GM19324 (cell line): ENCODE measurements at regions not wholly inside any gene's neighbourhood (a gene's known extent, or its start where the extent isn't known, plus 50 kb on each side); places are given as distances from the start of the nearest gene placed in this dataset.
"Not testable (repeated sequence)": the region's sequence is repeated elsewhere in the genome, so short reads cannot be mapped to it uniquely, and the experiment has no call there.

Experiments
- ATAC-seq: cut with Tn5 transposase; IDR thresholded peaks from one replicate; pipeline ENCODE4 v1.9.1; 2021; ENCODE audit warnings: mild to moderate bottlenecking, moderate library complexity; ENCODE audit not compliant: unreplicated experiment, low FRiP score

DNA sequence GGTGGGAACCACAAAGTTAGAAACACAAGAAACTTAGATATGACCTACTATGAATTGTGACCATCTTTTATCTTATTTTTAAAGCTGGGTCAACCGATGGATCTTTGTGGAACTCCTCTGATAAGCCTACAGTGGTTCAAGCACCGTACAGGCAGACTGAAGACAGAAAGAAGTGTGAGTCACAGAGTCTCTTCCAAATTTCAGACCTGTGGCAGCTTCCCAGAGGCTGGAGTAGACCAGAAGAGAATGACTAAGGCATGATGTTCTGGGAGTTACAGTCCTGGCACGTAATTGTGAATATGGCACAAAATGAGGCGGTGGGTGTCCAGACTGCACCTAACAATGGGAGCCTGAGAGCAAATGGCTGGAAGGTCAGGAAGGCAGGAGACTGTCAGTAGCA, 70.0 kb downstream of the LMO4 start:
- no peak for ATAC-seq

DNA sequence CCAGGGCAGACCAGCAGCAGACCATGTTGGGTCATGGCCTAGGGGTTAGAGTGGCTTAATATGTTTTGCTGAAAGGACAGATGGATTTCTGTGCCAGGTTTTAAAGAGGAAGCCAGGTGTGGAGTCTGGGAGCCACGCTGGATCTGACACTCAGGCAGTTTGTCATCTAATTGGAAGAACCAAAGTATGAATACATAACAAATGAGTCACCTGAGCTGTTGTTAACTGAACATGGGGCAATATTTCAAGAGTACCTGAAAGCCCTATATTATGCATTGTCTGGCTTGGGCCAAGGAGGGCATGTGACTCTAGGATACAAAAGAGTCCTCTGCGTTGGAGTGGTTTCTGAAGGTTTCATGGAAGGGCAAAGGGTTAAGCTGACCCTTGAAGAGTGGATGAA, 70.6 kb downstream of the LMO4 start:
- no peak for ATAC-seq

DNA sequence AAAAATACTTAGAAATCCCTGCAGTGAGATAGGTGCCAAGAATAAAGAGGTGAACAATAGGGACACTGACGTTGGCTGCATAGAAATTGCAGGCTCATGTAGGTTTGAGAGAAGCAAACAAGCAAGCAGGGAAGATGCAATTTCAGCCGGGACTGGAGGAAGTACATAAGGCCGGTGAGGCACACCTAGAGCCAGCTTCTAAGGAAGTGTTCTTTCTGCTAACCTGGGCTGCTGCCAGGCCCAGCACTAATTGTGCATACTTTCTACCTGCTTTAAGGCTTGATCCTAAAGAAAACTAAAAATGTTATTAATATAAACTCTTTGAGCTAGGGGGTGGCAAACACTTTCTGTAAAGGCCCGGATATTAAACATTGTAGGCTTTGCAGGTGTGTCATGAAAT, 71.0 kb downstream of the LMO4 start:
- no peak for ATAC-seq

DNA sequence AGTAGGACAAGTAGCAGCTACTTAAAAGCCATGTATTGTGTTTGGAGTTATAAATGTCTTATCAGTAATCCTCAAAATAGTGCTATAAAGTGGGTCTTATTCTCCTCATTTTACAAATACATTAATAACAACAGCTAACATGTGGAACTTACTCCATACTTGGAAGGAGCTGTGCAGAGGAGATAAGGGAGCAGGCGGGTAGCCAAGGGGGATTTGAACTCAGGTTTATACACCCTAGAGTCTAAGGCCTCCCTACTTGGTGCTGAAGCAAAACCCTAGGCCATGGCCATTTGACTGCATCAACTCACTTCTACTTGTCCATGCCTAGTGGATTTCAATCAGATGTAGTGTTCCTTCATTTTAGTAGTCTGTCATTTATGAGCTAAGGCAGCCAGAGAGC, 72.1 kb downstream of the LMO4 start:
- ATAC-seq = no peak

DNA sequence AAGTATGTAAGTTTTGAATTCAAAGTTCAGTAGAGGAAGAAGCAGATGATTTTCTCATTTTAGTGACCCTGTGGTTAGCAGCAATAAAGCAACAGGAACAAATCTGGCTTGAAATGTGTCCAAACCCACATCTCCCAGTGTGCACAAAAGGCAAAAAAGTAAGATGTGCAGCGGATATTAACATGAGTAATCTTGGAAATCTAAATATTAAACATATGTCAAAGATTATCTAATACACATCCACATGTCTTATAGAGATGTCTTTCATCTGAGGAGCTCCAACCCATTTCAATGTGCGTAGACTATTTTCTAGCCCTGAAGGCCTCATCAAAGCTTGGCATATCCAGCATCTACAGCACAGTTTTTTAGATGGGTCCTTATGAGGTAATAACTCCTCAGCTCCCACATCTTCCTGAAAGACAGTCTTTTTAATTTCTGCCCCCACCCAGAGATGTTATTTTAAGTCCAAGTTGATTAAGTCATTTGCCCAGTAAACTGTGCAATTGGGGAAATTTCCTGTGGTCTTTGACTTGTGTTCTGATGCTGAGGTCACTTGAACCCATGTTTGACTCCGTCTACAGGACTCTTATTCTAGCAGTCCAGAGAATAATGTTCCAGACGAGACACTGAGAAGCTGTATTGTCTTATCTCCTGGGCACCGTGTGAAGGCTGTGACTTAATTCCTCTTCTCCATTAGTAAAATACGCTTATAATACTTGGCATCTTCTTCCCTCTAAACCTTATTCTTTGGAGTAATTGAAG, 73.7 kb downstream of the LMO4 start:
- no peak for ATAC-seq

DNA sequence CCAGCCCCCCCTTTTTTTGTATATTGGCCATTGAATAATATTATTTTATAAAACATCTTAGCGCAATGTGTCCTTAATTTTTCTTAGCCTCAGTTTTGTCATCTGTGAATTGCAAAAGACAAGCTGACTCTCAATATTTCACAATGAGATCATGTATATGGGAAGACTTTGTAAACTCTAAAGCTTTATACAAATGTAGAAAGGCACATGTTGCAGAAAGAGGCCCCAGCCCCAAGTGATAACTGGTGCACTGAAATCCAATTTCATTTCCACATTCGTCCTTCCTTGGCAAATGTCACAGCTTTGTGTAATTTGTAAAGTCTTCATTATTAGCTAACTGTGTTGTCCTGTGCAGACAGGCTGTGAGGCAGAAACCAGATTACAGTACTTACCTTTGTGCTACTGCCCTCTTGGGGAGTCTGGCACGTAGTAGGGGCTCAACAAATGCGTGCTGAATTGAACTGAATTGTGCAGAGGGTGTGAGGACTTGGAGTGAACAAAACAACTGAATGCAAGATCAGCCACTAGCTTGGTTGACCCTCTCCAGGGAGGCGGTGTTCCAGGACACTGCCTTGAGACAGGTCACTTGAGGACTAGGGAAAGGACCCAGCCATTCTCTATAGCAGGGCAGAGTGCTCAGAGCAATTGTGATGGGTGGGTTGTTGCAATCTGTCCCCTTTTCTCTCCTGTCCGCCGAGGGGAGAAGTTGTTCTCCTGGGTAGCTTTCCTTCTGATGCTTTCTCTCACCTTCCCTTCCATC, 74.6 kb downstream of the LMO4 start:
- no peak for ATAC-seq

DNA sequence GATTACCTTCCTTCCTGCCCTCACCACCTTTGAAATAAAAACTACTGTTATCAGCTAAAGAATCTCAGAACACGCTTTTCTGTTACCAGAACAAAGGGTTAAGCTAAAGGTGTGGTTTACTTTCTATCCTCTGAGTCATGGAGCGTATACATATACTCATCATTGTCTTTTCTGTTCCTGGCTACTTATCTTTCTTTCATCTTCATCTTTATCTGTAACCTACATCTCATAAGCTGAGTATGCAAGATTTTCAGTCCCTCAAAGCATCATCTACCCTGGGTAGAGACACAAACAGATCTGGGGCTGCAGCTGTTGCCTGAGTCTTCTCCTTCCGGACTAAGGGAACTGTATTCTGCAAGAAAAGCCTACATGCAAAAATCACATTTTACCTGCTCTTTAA, 75.6 kb downstream of the LMO4 start:
- ATAC-seq = no peak

DNA sequence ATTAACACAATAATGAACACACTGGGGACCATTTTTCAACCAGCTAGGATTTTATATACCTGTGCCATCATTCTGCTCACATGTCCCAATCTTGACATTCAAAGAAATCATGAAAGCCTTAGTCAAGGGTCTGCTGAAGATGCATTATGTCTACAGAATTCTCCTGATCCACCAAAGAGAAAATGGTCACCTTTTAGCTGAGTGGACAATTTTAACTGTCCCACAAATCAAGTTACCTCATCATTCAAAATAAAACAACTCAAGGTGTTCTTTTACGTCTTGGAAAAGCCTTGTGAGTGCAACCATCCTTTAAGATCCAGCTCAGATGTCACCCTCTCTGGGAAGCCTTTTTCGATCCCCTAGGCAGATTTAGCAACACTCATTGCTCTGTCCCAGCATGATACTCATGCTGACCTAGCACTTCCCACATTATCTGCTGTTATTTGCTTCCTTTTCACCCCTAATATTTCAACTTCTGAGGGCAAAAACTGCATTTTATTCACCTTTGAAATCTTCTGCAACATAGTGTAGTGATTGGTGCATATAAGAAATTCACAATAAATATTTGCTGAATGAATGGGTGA, 80.1 kb downstream of the LMO4 start:
- ATAC-seq = no peak

DNA sequence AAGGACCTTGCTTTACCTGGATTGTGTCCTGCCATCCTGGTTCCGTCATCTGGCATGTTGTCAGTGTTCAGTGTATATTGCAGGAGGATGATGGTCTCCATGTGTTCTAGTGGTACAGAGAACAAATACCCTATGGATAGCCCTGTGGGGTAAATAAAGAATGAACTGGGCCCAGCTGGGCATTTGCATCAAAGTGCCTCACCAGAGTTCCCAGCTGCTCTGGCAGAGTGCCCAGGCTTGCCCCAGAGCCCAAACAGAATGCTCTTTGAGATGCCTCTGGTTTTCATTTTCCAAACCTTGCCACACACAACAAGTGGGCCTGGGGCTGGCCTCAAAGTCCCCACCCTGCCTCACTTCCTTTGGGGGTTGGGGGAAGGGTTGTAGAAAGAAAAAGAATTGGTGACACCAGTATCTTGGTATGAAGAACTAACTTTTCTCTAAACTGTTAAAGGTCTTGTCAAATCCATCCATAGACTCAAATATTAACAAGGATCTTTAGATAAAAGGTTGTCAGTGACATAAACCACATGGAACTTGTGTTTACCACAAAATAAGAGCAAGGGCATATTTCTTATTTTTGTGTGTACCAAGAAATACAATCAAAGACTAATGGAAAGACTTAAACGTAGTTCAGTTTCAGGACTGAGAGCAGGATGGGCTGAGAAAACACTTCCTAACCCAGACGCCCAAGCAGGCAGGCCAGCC, 82.2 kb downstream of the LMO4 start:
- peak; percentile 78 for ATAC-seq

DNA sequence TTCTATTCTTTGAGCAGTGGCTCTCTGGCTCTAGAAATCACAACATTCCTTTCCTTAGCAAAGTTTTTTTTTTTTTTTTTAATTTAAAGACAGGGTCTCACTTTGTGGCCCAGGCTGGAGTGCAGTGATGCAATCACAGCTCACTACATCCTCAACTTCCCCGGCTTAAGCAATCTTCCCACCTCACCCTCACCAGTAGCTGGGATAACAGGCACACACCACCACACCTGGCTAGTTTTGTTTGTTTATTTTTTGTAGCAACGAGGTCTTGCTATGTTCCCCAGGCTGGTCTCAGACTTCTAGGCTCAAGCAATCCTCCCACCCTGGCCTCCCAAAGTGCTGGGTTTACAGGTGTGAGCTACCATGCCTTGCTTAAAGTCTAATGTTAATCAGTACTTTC, 85.2 kb downstream of the LMO4 start:
- ATAC-seq = not testable (repeated sequence)

DNA sequence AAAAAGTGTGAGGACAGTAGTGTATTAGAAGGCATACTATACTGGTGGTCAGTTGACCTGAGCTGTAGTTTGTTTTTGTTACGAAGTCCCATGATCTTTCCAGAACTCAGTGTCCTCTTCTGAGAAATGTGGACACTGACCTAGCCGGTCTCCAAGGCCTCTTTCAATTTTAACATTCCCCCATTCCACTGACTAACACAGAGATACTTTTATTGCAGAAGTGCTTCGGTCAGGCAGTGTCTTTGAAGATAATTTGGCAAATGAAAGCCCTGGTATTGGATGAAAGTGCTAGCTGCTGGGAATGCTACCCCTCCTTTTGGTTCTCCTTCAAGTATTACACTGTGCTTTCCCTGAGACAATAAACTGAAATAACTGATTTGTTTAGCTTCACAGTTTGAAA, 89.4 kb downstream of the LMO4 start:
- no peak for ATAC-seq

DNA sequence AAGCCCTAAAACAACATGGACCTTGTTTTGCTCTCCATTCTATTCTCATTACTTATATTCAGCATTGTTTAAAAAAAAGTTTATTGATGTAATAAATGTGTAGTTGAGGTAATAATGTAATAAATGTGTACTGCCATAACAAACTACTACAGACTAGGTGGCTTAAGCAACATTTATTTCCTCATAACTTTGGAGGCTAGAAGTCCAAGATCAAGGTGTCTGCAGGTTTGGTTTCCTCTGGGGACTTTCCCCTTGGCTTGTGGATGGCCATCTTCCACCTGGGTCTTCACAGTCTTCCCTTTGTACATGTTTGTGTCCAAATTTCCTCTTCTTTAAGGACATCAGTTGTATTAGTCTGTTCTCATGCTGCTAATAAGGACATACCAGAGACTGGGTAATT, 93.1 kb downstream of the LMO4 start:
- no peak for ATAC-seq

DNA sequence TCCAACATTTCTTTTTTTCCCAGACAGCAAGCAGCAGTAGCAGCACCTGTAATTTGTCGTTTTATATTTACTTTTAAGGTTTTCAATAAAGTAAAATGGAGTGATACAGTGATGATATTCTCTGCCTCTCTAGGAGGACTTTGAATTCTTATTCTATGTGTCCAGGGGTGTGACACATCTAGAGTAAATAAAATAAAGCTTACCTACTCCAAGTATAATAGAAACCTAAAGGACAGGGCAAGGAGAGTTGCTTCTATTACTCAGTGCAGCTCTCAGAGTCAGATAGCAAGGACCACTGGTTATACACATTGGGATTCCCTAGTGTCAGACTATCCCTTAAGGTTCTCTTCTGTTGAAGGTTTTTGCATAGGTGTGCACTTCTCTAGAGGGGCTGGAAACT, 95.9 kb downstream of the LMO4 start:
- ATAC-seq = no peak

DNA sequence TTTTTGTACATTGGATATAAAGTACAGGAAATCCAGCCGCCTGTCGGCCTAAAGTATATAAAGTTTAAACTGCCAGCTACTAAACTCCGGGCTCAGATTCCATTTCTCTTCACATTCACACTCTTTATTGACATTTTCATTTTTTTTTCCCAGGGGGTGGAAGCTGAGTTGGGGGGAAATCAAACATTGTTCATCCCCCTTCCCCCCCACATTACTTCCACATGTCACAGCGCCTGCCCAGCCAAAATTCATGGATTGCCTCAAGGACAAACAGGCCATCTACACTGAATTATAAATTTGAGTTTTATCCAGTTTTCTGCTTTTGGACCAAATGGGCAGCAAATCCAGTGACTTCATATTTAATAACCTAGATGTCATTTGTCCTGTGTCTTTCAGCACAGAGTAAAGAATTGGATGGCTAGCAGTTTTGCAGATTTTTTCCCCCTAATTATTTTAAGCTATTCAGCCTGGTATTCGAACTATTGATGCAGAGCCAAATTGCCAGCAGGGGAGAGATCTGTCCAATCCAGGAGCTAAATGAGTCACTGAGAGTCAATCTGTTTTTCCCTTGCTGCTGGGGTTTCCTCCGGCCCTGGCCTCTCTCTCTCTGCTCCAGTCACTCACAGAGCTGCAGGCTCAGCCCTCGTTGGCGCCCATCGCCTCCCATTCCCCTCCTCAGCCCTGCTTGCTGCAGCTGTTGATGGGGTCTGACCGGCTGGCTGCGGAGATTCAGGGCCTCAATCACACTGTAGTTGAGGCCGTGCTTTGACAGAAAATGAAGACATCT, 98.0 kb downstream of the LMO4 start:
- no peak for ATAC-seq

DNA sequence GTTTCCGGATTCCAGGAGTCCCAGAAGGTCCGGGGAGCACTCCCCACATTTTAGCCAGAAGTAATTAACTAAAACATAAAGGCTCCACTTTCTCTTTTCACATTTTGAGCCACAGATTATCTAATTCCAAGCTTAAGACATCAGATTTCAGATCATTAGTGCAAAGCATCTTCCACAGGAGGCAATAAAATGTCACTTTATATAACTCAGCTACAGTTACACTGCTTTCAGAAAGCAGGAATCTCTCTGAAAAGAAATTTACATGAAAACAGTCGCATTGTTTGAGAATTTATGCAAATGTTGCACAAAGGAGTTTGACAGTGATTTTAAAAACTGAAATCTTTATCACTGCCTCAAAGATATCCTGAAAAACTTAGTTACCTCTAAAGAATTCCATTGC, 99.7 kb downstream of the LMO4 start:
- ATAC-seq = no peak

DNA sequence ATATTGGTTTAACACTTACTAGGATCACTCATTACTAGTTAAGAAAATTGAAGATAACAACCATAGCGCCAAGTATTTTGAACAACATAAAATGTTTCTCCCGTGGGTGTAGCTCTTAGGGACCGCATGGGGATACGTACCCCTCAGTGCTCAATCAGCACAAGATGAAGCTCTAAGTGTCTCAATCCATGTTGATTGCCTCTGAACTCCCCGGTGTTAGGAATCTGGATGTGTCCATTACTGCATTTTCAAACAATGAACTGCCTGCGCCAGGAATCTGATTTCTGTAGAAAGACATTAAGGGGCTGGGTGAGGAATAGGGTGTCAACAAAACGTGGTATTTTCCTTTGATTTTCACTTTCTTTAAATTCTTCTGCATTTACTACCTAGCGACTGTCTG, 100.2 kb downstream of the LMO4 start:
- ATAC-seq = no peak

DNA sequence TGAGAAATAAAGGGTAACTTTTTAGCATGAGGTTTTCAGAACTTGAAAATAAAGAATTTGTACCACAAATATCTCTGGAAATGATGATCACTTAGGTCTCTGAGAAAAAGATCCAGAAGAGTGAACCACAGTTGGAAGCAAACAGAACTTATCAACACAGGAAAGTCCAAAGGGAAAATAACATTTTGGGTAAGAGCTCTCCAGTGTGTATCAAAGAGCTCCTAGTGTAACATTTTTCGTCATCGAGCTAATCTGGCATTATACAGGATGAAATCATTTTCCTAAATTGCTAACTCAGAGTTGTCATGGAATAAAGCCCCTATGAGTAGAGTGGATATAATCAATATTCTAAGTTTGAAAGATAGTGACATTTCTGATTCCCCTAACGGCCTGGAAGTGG, 104.0 kb downstream of the LMO4 start:
- ATAC-seq = no peak

DNA sequence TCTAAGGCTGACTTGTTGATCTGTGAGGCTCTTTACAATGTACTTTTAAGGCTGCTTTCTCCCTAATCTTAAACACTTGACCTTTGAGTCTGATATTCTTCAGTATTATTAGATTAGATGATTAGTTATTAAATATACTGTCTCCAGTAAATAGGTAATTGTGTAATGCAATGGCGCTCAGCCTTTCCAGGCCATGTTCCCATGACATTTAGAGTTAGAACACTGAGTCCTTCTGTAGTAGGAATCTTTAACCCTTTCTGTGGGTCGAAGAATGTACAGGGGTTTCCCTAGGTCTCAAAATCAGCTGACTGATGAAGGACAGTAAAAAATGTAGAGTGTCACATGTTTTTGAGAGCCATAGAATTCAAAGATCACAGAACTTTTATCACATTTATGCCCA, 104.4 kb downstream of the LMO4 start:
- not testable (repeated sequence) for ATAC-seq

DNA sequence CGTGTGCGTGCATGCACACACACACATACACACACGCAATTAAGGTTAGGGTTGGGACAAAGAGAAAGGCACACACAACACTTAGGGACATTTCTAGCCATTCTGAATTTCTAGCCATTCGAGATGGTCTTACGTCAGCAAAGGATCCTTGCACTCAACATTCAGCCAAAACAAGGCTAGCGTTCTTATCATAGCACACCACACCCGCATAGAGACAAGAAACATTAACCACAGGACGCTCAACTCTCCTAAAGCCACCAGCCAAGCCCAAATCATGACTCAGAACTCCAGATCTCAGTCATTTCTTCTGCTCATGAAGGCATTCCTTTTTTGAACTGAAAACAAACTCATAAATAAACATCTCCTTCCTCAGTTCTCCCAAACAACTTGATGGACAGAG, 106.8 kb downstream of the LMO4 start:
- no peak for ATAC-seq

DNA sequence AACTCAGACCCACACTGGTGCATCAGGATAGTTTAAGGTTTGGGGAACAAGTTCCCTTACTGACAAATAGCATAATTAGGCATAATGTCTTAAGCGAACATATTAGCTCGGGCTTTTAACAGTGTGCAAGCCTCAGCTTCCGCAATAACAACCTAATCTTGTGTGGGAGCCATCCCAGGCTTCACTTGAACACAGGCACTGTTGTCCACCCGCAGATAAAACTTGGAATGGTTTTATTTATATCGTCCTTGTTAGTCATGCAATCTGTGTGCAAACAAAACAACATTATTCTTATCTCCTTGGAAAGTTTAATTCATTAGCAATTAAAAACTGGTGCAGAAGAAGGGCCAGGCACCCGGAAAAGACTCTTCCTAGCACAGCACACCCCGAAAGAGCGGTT, 107.4 kb downstream of the LMO4 start:
- not testable (repeated sequence) for ATAC-seq
